ENCODE measurements at regions not wholly inside any gene's neighbourhood (a gene's known extent, or its start where the extent isn't known, plus 50 kb on each side); places are given as distances from the start of the nearest gene placed in this dataset.

DNA sequence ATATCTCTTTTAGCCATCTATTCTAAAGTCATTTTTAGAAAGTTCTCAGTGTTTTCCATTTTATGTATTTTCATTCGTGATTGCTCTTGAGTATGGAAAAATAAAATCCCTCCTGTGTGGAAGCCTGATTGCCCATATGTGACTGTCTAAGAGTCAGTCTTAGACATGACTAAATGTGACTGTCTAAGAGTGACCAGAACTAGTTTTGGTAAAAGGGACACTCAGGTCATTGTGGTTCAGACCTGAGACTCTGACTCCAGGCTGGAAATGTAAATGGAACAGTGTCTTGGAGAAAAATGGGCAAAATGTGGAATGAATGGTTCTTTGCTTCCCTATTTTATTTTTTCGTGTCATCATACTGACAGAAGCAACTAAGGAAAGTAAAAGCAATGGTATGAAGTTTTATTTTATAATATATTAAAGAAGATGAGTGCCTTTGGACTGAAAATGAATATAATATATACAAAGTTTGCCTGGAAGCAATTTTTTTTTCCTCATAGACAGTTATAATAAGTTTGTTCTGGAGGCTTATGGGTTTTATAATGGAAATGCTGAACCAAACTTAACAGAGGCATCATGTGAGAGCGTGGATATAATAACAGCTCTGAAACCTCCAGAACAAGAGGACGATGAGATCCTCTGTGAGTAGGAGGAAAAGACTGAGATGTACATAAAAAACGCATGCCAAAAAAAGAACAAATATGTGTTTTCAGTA, 264.4 kb downstream of the ZPLD1 start:
- H3K27me3 ChIP-seq = no peaks in the 10 kb centered on the region
- no peaks in the 10 kb centered on the region for H3K36me3 ChIP-seq (replicated peaks in 1 of 2; ENCODE audit: insufficient read depth in 1 of 2, low read depth in 2 of 2)
- intact Hi-C loops (cut with DNase I) = no loop called here
- ATAC-seq = no peak
- H3K4me3 ChIP-seq = no peak overlapping the region
- DNase-seq = no peak
- no peak overlapping the region for H3K27ac ChIP-seq
- WGBS, 2 donors = 57 to 61% methylated on average over 5 of the region's 5 CpGs
- TF ChIP-seq, protein P1, sequence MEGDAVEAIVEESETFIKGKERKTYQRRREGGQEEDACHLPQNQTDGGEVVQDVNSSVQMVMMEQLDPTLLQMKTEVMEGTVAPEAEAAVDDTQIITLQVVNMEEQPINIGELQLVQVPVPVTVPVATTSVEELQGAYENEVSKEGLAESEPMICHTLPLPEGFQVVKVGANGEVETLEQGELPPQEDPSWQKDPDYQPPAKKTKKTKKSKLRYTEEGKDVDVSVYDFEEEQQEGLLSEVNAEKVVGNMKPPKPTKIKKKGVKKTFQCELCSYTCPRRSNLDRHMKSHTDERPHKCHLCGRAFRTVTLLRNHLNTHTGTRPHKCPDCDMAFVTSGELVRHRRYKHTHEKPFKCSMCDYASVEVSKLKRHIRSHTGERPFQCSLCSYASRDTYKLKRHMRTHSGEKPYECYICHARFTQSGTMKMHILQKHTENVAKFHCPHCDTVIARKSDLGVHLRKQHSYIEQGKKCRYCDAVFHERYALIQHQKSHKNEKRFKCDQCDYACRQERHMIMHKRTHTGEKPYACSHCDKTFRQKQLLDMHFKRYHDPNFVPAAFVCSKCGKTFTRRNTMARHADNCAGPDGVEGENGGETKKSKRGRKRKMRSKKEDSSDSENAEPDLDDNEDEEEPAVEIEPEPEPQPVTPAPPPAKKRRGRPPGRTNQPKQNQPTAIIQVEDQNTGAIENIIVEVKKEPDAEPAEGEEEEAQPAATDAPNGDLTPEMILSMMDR (IDR thresholded peaks at IDR 0.05) = no peak
- TF ChIP-seq POLR2A (IDR thresholded peaks at IDR 0.05) = no peak
- H3K4me1 ChIP-seq = no peaks in the 10 kb centered on the region
- H3K9me3 ChIP-seq = no peaks in the 10 kb centered on the region

DNA sequence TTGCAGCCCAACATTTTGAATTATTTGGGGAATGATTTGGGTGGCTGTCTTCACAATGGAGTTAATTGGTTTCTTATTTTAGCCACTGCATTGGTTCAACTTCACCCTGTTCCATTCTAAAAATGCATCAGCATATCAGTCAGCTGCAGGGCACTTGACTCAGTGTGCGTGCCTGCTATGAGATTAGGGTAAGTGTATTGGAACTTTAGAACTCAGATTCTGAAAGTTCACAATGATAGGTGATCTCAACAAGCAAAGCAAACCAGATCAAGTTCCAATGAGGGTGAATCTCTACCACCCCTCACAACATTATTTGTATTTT, 265.0 kb downstream of the ZPLD1 start:
- DNase-seq (no peak), ATAC-seq (no peak)
- WGBS, 2 donors = 68 to 84% methylated on average over 1 of the region's 1 CpG
- Histone ChIP-seq H3K9me3 (no peaks in the 10 kb centered on the region), H3K4me3 (no peak overlapping the region), H3K27me3 (no peaks in the 10 kb centered on the region), H3K27ac (no peak overlapping the region), H3K36me3 (replicated peaks in 1 of 2; ENCODE audit: insufficient read depth in 1 of 2, low read depth in 2 of 2) (no peaks in the 10 kb centered on the region), H3K4me1 (no peaks in the 10 kb centered on the region)
- TF ChIP-seq, protein P1 (IDR thresholded peaks at IDR 0.05) = no peak
- TF ChIP-seq POLR2A (IDR thresholded peaks at IDR 0.05) = no peak
- intact Hi-C loops (cut with DNase I) = no loop called here

DNA sequence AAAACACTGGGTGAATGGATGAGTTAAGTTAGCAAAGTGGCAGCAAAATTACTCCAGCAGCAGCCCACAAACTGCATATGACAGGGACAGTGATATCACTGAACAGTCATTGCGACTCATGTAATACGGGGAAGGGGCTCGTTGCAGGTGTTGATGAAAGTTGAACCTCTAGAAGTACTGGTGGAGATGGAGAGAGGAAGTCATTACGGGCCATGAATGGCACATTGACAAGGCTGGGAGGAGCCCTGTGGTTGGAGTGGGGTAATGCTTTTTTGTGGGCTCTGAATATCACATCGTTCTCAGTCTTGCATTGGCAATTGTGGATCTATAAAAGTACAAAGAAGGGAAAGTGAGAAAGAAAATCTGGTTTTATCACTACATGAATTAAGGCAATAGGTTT, 278.1 kb downstream of the ZPLD1 start:
- DNase-seq (no peak), ATAC-seq (no peak)
- Histone ChIP-seq H3K27ac (no peak overlapping the region), H3K4me1 (no peaks in the 10 kb centered on the region), H3K9me3 (no peaks in the 10 kb centered on the region), H3K36me3 (replicated peaks in 1 of 2; ENCODE audit: insufficient read depth in 1 of 2, low read depth in 2 of 2) (no peaks in the 10 kb centered on the region), H3K27me3 (no peaks in the 10 kb centered on the region), H3K4me3 (no peak overlapping the region)
- TF ChIP-seq, protein P1 (IDR thresholded peaks at IDR 0.05) = no peak
- no peak for TF ChIP-seq POLR2A (IDR thresholded peaks at IDR 0.05)
- intact Hi-C loops (cut with DNase I) = no loop called here
- 56 to 75% methylated on average over 5 of the region's 5 CpGs for WGBS, 2 donors

DNA sequence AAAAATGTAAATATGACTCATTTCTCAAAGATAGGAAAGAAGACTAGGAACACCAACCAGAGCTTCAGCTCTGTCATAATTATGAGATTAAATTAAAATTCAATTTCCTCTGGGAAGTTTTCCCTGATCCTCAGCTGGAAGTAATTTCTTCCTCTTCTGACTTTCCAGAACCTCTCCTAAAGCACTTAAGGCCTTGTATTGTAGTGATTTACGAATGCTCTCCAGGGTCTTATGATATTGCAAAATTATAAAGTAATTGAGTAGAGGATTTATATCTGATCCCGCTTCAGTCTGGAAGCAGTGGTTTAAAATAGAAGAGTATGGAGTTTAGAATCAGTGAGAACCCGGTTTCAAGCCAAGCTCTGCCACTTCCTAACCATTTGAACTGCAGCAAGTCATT, 279.8 kb downstream of the ZPLD1 start:
- no peaks in the 10 kb centered on the region for H3K4me1 ChIP-seq
- no peak overlapping the region for H3K4me3 ChIP-seq
- ATAC-seq (no peak), DNase-seq (no peak)
- H3K36me3 ChIP-seq (replicated peaks in 1 of 2; ENCODE audit: insufficient read depth in 1 of 2, low read depth in 2 of 2) = no peaks in the 10 kb centered on the region
- 65 to 71% methylated on average over 3 of the region's 3 CpGs for WGBS, 2 donors
- H3K9me3 ChIP-seq = no peaks in the 10 kb centered on the region
- H3K27ac ChIP-seq = no peak overlapping the region
- TF ChIP-seq, protein P1 (IDR thresholded peaks at IDR 0.05) = no peak
- no peak for TF ChIP-seq POLR2A (IDR thresholded peaks at IDR 0.05)
- intact Hi-C loops (cut with DNase I) = no loop called here
- no peaks in the 10 kb centered on the region for H3K27me3 ChIP-seq

DNA sequence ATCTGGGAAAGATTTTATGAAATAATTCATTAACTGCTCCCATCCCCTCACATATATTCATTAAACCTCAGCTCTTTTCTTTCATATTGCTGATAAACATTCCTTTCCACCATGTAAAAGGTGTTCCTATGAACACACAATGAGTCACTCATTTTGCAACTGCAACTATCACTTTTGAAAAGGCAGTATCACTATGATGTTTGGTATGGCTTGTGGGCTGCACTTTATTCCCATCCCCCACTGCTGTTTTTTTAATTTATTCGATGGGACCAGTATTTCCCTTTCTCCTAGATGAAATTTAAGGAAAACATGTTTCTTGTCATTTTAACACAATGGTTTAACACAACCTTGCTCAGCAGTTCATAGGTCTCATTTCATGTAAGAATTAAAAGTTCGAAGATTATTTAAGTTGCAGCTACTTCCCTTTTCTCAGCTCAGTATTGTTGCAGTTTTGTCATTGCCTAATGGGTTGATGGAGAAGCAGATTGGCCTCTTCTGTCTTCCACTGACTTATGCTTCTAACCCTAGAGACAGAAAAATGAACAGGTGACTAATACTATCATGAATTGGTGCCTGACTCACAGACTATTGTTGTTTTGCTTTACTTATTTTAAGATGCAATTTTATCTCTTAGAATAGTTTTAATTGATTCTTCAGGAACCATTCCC, 280.3 kb downstream of the ZPLD1 start:
- Histone ChIP-seq H3K4me3 (no peak overlapping the region), H3K27ac (no peak overlapping the region), H3K27me3 (no peaks in the 10 kb centered on the region), H3K36me3 (replicated peaks in 1 of 2; ENCODE audit: insufficient read depth in 1 of 2, low read depth in 2 of 2) (no peaks in the 10 kb centered on the region), H3K4me1 (no peaks in the 10 kb centered on the region), H3K9me3 (no peaks in the 10 kb centered on the region)
- 56 to 78% methylated on average over 2 of the region's 2 CpGs for WGBS, 2 donors
- DNase-seq = no peak
- intact Hi-C loops (cut with DNase I) = no loop called here
- no peak for ATAC-seq
- no peak for TF ChIP-seq POLR2A (IDR thresholded peaks at IDR 0.05)
- TF ChIP-seq, protein P1 (IDR thresholded peaks at IDR 0.05) = no peak

Measured in body of pancreas (tissue), 4 donors.